T-helper 1 cell (primary cell): ENCODE measurements at regions not wholly inside any gene's neighbourhood (a gene's known extent, or its start where the extent isn't known, plus 50 kb on each side); places are given as distances from the start of the nearest gene placed in this dataset.
"Not testable (repeated sequence)": the region's sequence is repeated elsewhere in the genome, so short reads cannot be mapped to it uniquely, and the experiment has no call there.

Source experiments
- DNase-seq, 5 donors: peaks; one replicate each; pipeline ENCODE4 v3.0.0-alpha.2; 2012 to 2020

- no peak for DNase-seq
These were observed 124.9 kb downstream of the TMEM167A start for GRCh38 chr5:82952326-82952725.

GRCh38 chr5:82944267-82944666 is 132.9 kb downstream of the TMEM167A start:
- DNase-seq = not testable (repeated sequence)

- DNase-seq = no peak
These were observed 134.9 kb downstream of the TMEM167A start for GRCh38 chr5:82942083-82942881.

- DNase-seq = no peak
These were observed 138.1 kb downstream of the TMEM167A start for GRCh38 chr5:82938901-82939725.

DNA sequence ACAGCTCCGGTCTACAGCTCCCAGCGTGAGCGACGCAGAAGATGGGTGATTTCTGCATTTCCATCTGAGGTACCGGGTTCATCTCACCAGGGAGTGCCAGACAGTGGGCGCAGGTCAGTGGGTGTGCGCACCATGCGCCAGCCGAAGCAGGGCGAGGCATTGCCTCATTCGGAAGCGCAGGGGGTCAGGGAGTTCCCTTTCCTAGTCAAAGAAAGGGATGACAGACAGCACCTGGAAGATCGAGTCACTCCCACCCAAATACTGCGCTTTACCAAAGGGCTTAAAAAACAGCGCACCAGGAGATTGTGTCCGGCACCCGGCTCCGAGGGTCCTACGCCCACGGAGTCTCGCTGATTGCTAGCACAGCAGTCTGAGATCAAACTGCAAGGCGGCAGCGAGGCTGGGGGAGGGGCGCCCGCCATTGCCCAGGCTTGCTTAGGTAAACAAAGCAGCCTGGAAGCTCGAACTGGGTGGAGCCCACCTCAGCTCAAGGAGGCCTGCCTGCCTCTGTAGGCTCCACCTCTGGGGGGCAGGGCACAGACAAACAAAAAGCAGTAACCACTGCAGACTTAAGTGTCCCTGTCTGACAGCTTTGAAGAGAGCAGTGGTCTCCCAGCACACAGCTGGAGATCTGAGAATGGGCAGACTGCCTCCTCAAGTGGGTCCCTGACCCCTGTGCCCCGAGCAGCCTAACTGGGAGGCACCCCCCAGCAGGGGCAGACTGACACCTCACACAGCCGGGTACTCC is 144.5 kb downstream of the TMEM167A start:
- DNase-seq = not testable (repeated sequence)

DNA sequence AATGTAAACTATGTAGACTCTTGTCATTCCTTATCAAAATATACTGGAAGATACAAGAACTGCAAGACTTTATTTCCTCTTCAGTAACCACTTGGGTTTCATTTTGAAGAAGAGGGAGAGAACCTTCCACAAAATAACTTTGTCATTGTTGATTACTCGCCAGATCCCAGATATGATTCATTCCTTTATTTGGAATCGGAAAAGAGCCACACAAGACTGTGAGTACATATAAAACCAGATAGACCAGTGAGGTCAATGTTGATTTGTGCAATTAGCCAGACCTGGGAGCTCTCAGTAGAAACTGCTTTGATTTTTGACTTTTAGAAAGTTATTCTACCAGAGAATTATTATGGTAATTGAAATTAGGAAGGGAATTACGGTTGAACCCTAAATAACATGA is 146.1 kb downstream of the TMEM167A start:
- DNase-seq = no peak

GRCh38 chr5:82925061-82925411 is 152.2 kb downstream of the TMEM167A start:
- no peak for DNase-seq

GRCh38 chr5:82924226-82925060 is 152.8 kb downstream of the TMEM167A start:
- no peak for DNase-seq

- no peak for DNase-seq
These were observed 155.0 kb downstream of the TMEM167A start for GRCh38 chr5:82922086-82922734.

DNA sequence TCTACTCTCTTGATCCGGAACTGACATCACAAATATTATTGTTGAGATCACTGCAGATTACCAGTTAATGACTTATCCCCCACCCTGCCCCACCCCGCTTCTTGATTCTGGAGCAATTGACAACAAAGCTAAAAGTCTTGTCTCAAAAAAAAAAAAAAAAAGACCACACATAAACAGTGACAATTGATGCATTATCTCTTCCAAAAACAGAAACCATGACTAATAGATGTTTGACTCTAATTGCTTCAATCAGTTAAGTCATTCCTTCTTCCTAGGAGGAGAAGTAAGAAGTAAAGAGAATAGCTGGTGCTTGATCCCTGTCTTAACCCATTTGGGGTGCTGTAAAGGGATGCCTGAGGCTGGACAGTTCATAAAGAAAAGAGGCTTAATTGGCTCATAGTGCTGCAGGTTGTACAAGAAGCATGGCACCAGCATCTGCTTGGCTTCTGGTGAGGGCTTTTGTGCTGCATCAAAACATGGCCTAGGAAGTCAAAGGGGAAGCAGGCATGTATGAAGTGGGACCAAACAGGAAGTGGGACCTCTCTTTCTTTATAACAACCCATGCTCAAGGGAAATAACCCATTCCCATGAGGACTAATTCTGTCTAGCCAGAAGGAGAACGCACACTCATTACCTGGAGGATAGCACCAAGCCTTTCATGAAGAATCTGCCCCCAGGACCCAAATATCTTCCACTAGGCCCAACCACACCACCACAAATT is 158.7 kb downstream of the TMEM167A start:
- peak in 1 of 5 donors; percentile 4 for DNase-seq

- DNase-seq = peak in 1 of 5 donors; percentile 18
These were observed 159.6 kb downstream of the TMEM167A start for GRCh38 chr5:82917584-82917983.

DNA sequence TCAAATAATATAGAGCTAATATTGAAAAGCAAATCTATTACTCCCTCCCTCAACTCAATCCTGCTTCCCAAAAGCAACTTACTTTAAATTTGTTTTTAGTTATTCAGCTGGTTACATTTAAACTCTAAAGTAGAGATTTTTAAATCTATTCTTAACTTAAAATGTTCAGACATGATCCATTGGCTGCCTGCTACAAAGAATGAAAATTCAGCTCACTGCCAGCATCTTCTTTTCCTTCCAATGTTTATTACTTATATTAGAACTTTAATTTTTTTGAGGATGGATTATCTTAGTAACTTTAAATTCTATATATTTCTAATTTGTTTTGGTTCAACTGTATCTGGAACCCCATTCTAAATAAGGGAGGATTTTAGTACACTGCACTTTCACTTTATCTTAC is 163.2 kb downstream of the TMEM167A start:
- no peak for DNase-seq

GRCh38 chr5:82912462-82912861 is 164.7 kb downstream of the TMEM167A start:
- no peak for DNase-seq

- DNase-seq = peak in 1 of 5 donors; percentile 3
These were observed 165.3 kb downstream of the TMEM167A start for GRCh38 chr5:82911910-82912309.

DNA sequence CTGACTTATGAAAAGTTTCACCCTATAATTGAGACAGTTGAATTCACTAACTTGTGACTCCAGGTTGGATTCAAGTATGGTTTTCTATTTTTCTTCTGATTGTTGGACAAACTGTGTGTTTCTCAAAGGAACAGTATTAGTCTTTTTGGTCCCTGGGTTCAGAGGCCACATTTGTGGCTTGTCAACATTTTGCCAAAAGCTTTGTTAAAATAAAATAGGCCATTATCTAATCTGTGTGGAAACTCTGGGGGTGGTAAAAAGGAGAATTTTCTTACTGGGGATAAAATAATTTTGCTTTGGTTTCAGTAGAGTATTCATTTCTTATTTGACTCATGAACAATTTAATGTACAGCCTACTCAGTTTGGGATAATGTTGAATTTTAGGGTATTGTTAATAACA is 166.3 kb downstream of the TMEM167A start:
- no peak for DNase-seq

DNA sequence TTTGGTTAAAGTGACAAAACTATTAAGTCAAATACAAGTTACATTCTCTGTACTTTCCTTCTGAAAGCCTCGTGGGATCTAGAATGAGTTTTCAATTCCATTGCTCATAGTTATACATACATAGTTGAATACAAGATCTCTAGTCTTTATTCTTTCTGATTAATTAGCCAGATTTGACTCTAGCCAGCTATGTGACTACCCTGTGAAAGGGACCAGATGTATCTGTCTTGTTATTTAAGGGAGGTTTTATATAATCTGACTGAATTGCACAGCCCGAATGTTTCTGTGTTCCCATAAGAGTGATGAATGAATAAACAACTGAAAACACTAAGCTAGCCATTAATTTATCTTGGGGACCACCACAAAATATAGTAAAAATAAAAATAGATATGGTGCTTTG is 166.7 kb downstream of the TMEM167A start:
- DNase-seq = no peak

- DNase-seq = no peak
These were observed 167.4 kb downstream of the TMEM167A start for GRCh38 chr5:82909771-82910170.

GRCh38 chr5:82905986-82906385 is 171.2 kb downstream of the TMEM167A start:
- no peak for DNase-seq

- no peak for DNase-seq
These were observed 175.8 kb downstream of the TMEM167A start for GRCh38 chr5:82901281-82901888.

DNA sequence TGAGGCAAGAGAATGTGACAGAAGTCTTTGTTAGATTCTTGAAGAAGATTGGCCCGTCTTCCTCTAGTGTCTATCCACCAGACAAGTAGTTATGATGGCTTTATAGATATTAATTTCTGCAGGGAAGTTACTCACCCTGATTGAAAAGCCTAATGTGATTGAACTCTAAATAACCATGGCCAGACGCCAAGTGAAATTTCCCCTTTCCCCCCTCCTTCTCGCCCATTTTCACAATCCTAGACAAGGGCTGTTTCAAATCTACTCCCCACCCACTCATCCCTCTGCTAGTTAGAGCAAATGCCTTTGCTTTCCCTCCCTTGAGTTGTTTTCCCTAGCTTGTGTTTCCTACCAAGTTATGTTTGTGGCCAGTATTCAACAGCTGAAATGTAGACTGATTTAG is 182.5 kb downstream of the TMEM167A start:
- no peak for DNase-seq

DNA sequence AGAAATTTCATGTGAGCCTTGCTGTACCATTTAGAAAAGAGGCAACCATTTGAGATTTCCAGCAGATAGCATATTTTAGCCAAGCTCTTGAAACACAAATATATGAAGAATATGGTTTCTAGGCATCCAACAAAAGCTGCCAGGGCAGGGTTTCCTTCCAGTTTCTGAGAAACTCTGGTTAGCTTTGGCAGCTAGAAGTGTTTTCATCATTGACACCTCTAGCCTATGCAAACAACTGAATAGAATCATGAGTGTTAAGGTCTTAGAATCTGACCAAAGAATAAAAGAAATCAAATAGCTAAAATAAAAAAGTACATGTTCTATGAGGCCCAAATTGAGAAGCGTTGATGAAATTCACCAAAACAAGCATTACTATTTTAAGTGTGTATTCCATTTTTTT is 188.1 kb downstream of the TMEM167A start:
- DNase-seq = no peak
